WERI-Rb-1 (cell line): ENCODE measurements at regions not wholly inside any gene's neighbourhood (a gene's known extent, or its start where the extent isn't known, plus 50 kb on each side); places are given as distances from the start of the nearest gene placed in this dataset.
A peak's percentile ranks its signal among the peaks of the same experiment; 100 is the strongest.

Experiments
- DNase-seq: peaks from one replicate; pipeline ENCODE4 v3.0.0-alpha.2; 2020
- H3K27ac ChIP-seq: fragments of 250-450 bp; sonication (Bioruptor Pico); 2 replicates; pipeline ENCODE4 v1.5.1; 2020; ENCODE audit warnings: mild to moderate bottlenecking, moderate library complexity
- H3K27me3 ChIP-seq: fragments of 250-450 bp; sonication (Bioruptor Pico); 2 replicates; pipeline ENCODE4 v1.5.1; 2021; ENCODE audit warnings: mild to moderate bottlenecking, low read depth, moderate library complexity; ENCODE audit not compliant: insufficient read depth, severe bottlenecking
- H3K36me3 ChIP-seq: fragments of 250-450 bp; sonication (Bioruptor Pico); 2 replicates; pipeline ENCODE4 v1.5.1; 2020; ENCODE audit warnings: mild to moderate bottlenecking, moderate library complexity
- H3K4me3 ChIP-seq: 2 replicates; pipeline ENCODE4 v1.5.1; 2011; ENCODE audit warnings: low read depth, mild to moderate bottlenecking, control low read depth, low read length
- H3K9me3 ChIP-seq: fragments of 250-450 bp; sonication (Bioruptor Pico); 2 replicates; pipeline ENCODE4 v1.5.1; 2021; ENCODE audit warnings: mild to moderate bottlenecking, moderate library complexity; ENCODE audit not compliant: severe bottlenecking
- CTCF ChIP-seq: IDR thresholded peaks from 2 replicates; pipeline ENCODE4 v1.5.1; 2011; ENCODE audit warnings: low read depth, mild to moderate bottlenecking, control low read depth, inconsistent platforms, low read length

GRCh38 chr3:83895892-83896291 lies 1062.9 kb upstream of the CADM2 start:
- no peak for TF ChIP-seq CTCF

GRCh38 chr3:83902787-83903533 lies 1055.8 kb upstream of the CADM2 start:
- no peak for TF ChIP-seq CTCF
- H3K9me3 ChIP-seq, result no peaks in the 10 kb centered on the region
- no peak for DNase-seq
- no peaks in the 10 kb centered on the region for H3K36me3 ChIP-seq
- H3K4me3 ChIP-seq, result no peak overlapping the region
- H3K27me3 ChIP-seq, result no peaks in the 10 kb centered on the region
- H3K27ac ChIP-seq, result no peak overlapping the region

More at GRCh38 chr3:83895892-83896291, 1062.9 kb upstream of the CADM2 start:
- Histone ChIP-seq H3K27ac (no peak overlapping the region), H3K9me3 (no peaks in the 10 kb centered on the region), H3K4me3 (no peak overlapping the region), H3K36me3 (no peaks in the 10 kb centered on the region), H3K27me3 (no peaks in the 10 kb centered on the region)
- DNase-seq, result no peak

GRCh38 chr3:83913381-83913780 lies 1045.4 kb upstream of the CADM2 start:
- TF ChIP-seq CTCF, result no peak

GRCh38 chr3:83926291-83926690 lies 1032.5 kb upstream of the CADM2 start:
- Histone ChIP-seq H3K27me3 (no peaks in the 10 kb centered on the region), H3K4me3 (no peak overlapping the region), H3K36me3 (no peaks in the 10 kb centered on the region), H3K9me3 (peaks cover 21% of the 10 kb centered on the region), H3K27ac (no peak overlapping the region)
- DNase-seq, result no peak
- TF ChIP-seq CTCF, result no peak

More at GRCh38 chr3:83913381-83913780, 1045.4 kb upstream of the CADM2 start:
- Histone ChIP-seq H3K27me3 (no peaks in the 10 kb centered on the region), H3K36me3 (no peaks in the 10 kb centered on the region), H3K9me3 (no peaks in the 10 kb centered on the region), H3K4me3 (no peak overlapping the region), H3K27ac (no peak overlapping the region)
- DNase-seq, result no peak

- Histone ChIP-seq H3K27me3 (no peaks in the 10 kb centered on the region), H3K4me3 (no peak overlapping the region), H3K9me3 (peaks cover 23% of the 10 kb centered on the region), H3K36me3 (no peaks in the 10 kb centered on the region), H3K27ac (no peak overlapping the region)
- peak; percentile 58 for TF ChIP-seq CTCF
- peak; percentile 41 for DNase-seq
These were observed 1030.4 kb upstream of the CADM2 start for GRCh38 chr3:83928391-83928790.

GRCh38 chr3:83928903-83929302 lies 1029.9 kb upstream of the CADM2 start:
- no peak for DNase-seq

More at GRCh38 chr3:83928903-83929302, 1029.9 kb upstream of the CADM2 start:
- no peak for TF ChIP-seq CTCF
- Histone ChIP-seq H3K27ac (no peak overlapping the region), H3K4me3 (no peak overlapping the region), H3K9me3 (peaks cover 23% of the 10 kb centered on the region), H3K36me3 (no peaks in the 10 kb centered on the region), H3K27me3 (no peaks in the 10 kb centered on the region)
